DOHH2 (cell line): ENCODE measurements at regions not wholly inside any gene's neighbourhood (a gene's known extent, or its start where the extent isn't known, plus 50 kb on each side); places are given as distances from the start of the nearest gene placed in this dataset.

Experiments
- CTCF ChIP-seq: fragments of 200-600 bp; sonication (generic); IDR thresholded peaks from one replicate; pipeline ENCODE4 v1.5.1; 2014; ENCODE audit warnings: antibody characterized with exemption, mild to moderate bottlenecking, low read depth, low read length; ENCODE audit not compliant: poor library complexity, severe bottlenecking
- EZH2phosphoT487 ChIP-seq: fragments of 200-600 bp; sonication (generic); IDR thresholded peaks from 2 replicates; pipeline ENCODE4 v1.6.1; 2017; ENCODE audit warnings: borderline replicate concordance, mild to moderate bottlenecking, antibody characterized with exemption, low read length, moderate library complexity, mixed read lengths

DNA sequence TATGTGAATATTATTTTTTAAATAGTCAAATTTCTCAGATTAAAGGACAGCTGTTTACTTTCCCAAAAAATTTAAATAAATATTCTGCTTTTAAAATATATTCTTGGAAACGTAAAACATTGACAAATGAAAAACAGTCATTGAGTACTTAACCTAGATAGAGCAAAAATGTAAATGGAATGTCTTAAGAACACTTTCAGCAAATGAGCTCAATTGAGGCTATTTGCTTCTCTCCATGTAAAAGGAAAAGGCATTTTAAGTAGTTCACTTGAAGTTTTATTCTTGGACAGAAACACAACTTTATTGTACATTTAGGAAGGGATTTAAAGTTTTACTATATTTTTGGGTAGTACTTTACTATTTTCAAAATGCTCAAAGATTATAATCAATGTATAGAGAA is 983.6 kb upstream of the TYRP1 start:
- no peak for TF ChIP-seq CTCF
- no peak for TF ChIP-seq EZH2phosphoT487
